GM23338 (cell line): ENCODE measurements at regions not wholly inside any gene's neighbourhood (a gene's known extent, or its start where the extent isn't known, plus 50 kb on each side); places are given as distances from the start of the nearest gene placed in this dataset.

Source experiments
- ATAC-seq: fragments of 200-7000 bp; cut with Tn5 transposase; 3 replicates; pipeline ENCODE4 v1.9.1; 2020
- DNase-seq: peaks from one replicate; pipeline ENCODE4 v3.0.0-alpha.2; 2015; ENCODE audit warnings: low spot score
- H2AFZ ChIP-seq: fragments of 200-600 bp; sonication (generic); 2 replicates; pipeline ENCODE4 v1.8.0; 2016; ENCODE audit warnings: antibody characterized with exemption, mild to moderate bottlenecking, moderate library complexity
- H3F3A ChIP-seq: fragments of 200-600 bp; sonication (generic); replicated peaks from 2 replicates; pipeline ENCODE4 v1.8.0; 2017; ENCODE audit warnings: antibody characterized with exemption, mixed run types, low read depth
- H3K27ac ChIP-seq: fragments of 200-600 bp; sonication (generic); 2 replicates; pipeline ENCODE4 v1.6.1; 2016; ENCODE audit warnings: low read depth
- H3K27me3 ChIP-seq: fragments of 200-600 bp; sonication (generic); 2 replicates; pipeline ENCODE4 v1.8.0; 2016; ENCODE audit warnings: mild to moderate bottlenecking, mixed run types, moderate library complexity; ENCODE audit not compliant: insufficient read depth
- H3K36me3 ChIP-seq: fragments of 200-600 bp; sonication (generic); 2 replicates; pipeline ENCODE4 v1.8.0; 2016; ENCODE audit warnings: mild to moderate bottlenecking; ENCODE audit not compliant: insufficient read depth
- H3K4me1 ChIP-seq: fragments of 200-600 bp; sonication (generic); 2 replicates; pipeline ENCODE4 v1.8.0; 2016; ENCODE audit warnings: mild to moderate bottlenecking, moderate library complexity; ENCODE audit not compliant: insufficient read depth
- H3K4me2 ChIP-seq: fragments of 200-600 bp; sonication (generic); 2 replicates; pipeline ENCODE4 v1.7.1; 2017; ENCODE audit warnings: mixed run types
- H3K4me3 ChIP-seq: fragments of 200-600 bp; sonication (generic); 2 replicates; pipeline ENCODE4 v1.6.1; 2016; ENCODE audit warnings: mixed run types
- H3K79me2 ChIP-seq: fragments of 200-600 bp; sonication (generic); replicated peaks from 2 replicates; pipeline ENCODE4 v1.8.0; 2017; ENCODE audit warnings: mild to moderate bottlenecking; ENCODE audit not compliant: insufficient read depth
- H3K9me2 ChIP-seq: fragments of 200-600 bp; sonication (generic); 2 replicates; pipeline ENCODE4 v1.8.0; 2017; ENCODE audit not compliant: insufficient read depth
- H4K20me1 ChIP-seq: fragments of 200-600 bp; sonication (generic); replicated peaks from 2 replicates; pipeline ENCODE4 v1.8.0; 2017; ENCODE audit warnings: mild to moderate bottlenecking; ENCODE audit not compliant: insufficient read depth
- H3K27ac Mint-ChIP-seq: 2 replicates; pipeline ENCODE4 v1.8.0; 2020; ENCODE audit warnings: inconsistent platforms, mild to moderate bottlenecking, moderate library complexity, mixed read lengths
- H3K27me3 Mint-ChIP-seq: 3 replicates; pipeline ENCODE4 v1.8.0; 2022; ENCODE audit warnings: low read depth, mild to moderate bottlenecking, moderate library complexity, mixed read lengths, inconsistent platforms; ENCODE audit not compliant: insufficient read depth, poor library complexity
- H3K36me3 Mint-ChIP-seq: 3 replicates; pipeline ENCODE4 v1.8.0; 2021; ENCODE audit warnings: low read depth, mild to moderate bottlenecking, inconsistent platforms, moderate library complexity, mixed read lengths
- H3K4me1 Mint-ChIP-seq: 3 replicates; pipeline ENCODE4 v1.8.0; 2020; ENCODE audit warnings: mild to moderate bottlenecking, inconsistent platforms, mixed read lengths
- H3K4me3 Mint-ChIP-seq: 3 replicates; pipeline ENCODE4 v1.8.0; 2021; ENCODE audit warnings: moderate library complexity, mild to moderate bottlenecking, inconsistent platforms, mixed read lengths
- H3K9me3 Mint-ChIP-seq: 3 replicates; pipeline ENCODE4 v1.8.0; 2020; ENCODE audit warnings: moderate library complexity, mild to moderate bottlenecking, inconsistent platforms, mixed read lengths
- CTCF ChIP-seq, 2 experiments: fragments of 200-600 bp in 1 of 2; sonication (generic) in 1 of 2; conservative IDR thresholded peaks; 2 replicates each; pipeline versions ENCODE4 v1.5.1 to v1.6.1; 2016 to 2017; ENCODE audit warnings: antibody characterized with exemption in 2 of 2, low read depth in 2 of 2, mild to moderate bottlenecking in 2 of 2, moderate library complexity in 1 of 2
- EZH2phosphoT487 ChIP-seq: fragments of 200-600 bp; sonication (generic); IDR thresholded peaks from one replicate; pipeline ENCODE4 v1.8.1; 2018; ENCODE audit warnings: antibody characterized with exemption; ENCODE audit not compliant: unreplicated experiment
- JUNB ChIP-seq: IDR thresholded peaks from one replicate; pipeline ENCODE4 v1.6.1; 2016; ENCODE audit warnings: antibody characterized with exemption; ENCODE audit not compliant: unreplicated experiment
- NANOG ChIP-seq: IDR thresholded peaks from 2 replicates; pipeline ENCODE4 v1.6.1; 2016; ENCODE audit warnings: antibody characterized with exemption, borderline replicate concordance
- POLR2AphosphoS5 ChIP-seq: IDR thresholded peaks from 2 replicates; pipeline ENCODE4 v1.6.1; 2016; ENCODE audit warnings: antibody characterized with exemption, low read depth
- REST ChIP-seq: IDR thresholded peaks from one replicate; pipeline ENCODE4 v1.6.1; 2018; ENCODE audit warnings: antibody characterized with exemption; ENCODE audit not compliant: unreplicated experiment
- STAT1 ChIP-seq: IDR thresholded peaks from one replicate; pipeline ENCODE4 v1.6.1; 2016; ENCODE audit warnings: antibody characterized with exemption; ENCODE audit not compliant: unreplicated experiment
- ZNF114 ChIP-seq: fragments of 250-450 bp; sonication (Bioruptor Pico); IDR thresholded peaks from 2 replicates; pipeline ENCODE4 v1.5.0; 2020; ENCODE audit warnings: mild to moderate bottlenecking, moderate library complexity
- ZNF331 ChIP-seq: fragments of 250-450 bp; sonication (Bioruptor Pico); IDR thresholded peaks from 2 replicates; pipeline ENCODE4 v1.5.0; 2020; ENCODE audit warnings: low read depth, mild to moderate bottlenecking, moderate library complexity
- TF ChIP-seq, protein P1 (sequence below): IDR thresholded peaks from 2 replicates; pipeline ENCODE4 v1.6.1; 2016; ENCODE audit warnings: antibody characterized with exemption

DNA sequence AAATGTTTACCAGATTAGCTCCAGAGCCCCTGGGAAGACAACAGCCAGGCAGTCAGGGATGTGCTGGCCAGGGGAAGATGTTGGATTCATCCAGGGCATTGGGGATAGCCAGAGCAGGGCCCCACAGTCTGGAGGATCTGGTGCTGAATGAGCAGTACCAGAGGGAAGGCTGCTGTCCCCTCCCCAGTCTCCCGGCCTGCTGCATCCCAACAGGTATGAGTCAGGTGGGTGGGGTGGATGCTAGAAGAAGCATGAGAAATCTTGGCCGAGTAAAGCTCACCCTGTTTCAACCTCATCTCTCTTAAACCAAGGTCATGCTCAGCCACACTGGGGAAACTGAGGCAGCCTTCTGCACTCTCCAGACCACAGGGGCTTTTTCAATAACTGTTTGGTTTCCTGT, 71.9 kb upstream of the SEC14L1 start (continued):
- TF ChIP-seq JUNB (no peak), STAT1 (no peak), ZNF331 (CRISPR knock-in tag) (no peak), NANOG (no peak), ZNF114 (CRISPR knock-in tag) (no peak), POLR2AphosphoS5 (no peak), CTCF (conservative IDR thresholded peaks at IDR 0.05; ENCODE audit: low read depth in 2 of 2) (no peak), EZH2phosphoT487 (no peak), REST (no peak)
- TF ChIP-seq, protein P1, sequence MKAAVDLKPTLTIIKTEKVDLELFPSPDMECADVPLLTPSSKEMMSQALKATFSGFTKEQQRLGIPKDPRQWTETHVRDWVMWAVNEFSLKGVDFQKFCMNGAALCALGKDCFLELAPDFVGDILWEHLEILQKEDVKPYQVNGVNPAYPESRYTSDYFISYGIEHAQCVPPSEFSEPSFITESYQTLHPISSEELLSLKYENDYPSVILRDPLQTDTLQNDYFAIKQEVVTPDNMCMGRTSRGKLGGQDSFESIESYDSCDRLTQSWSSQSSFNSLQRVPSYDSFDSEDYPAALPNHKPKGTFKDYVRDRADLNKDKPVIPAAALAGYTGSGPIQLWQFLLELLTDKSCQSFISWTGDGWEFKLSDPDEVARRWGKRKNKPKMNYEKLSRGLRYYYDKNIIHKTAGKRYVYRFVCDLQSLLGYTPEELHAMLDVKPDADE, result no peak

- Histone ChIP-seq H3K4me2 (no peak overlapping the region), H3K9me2 (no peaks in the 10 kb centered on the region), H3F3A (no peaks in the 10 kb centered on the region), H3K27me3 (no peaks in the 10 kb centered on the region), H3K4me1 (no peaks in the 10 kb centered on the region), H4K20me1 (no peaks in the 10 kb centered on the region), H3K79me2 (no peaks in the 10 kb centered on the region), H3K36me3 (no peaks in the 10 kb centered on the region), H3K4me3 (no peak overlapping the region), H3K27ac (no peak overlapping the region), H2AFZ (no peak overlapping the region)
- ATAC-seq (no peak), DNase-seq (no peak)
- no peaks in the 10 kb centered on the region for H3K9me3 Mint-ChIP-seq
- H3K4me3 Mint-ChIP-seq, result no peak overlapping the region
- no peaks in the 10 kb centered on the region for H3K36me3 Mint-ChIP-seq
- peaks cover 12% of the 10 kb centered on the region for H3K27me3 Mint-ChIP-seq
- peaks cover 20% of the 10 kb centered on the region for H3K4me1 Mint-ChIP-seq
- no peak overlapping the region for H3K27ac Mint-ChIP-seq
- TF ChIP-seq POLR2AphosphoS5, result no peak
- no peak for TF ChIP-seq NANOG
- no peak for TF ChIP-seq REST
- TF ChIP-seq, protein P1, result no peak
Measured at GRCh38 chr17:77070888-77071279, 69.9 kb upstream of the SEC14L1 start.
